GM23338 (cell line): ENCODE measurements at regions not wholly inside any gene's neighbourhood (a gene's known extent, or its start where the extent isn't known, plus 50 kb on each side); places are given as distances from the start of the nearest gene placed in this dataset.

ENCODE experiments used
- ATAC-seq: fragments of 200-7000 bp; cut with Tn5 transposase; 3 replicates; pipeline ENCODE4 v1.9.1; 2020
- DNase-seq: peaks from one replicate; pipeline ENCODE4 v3.0.0-alpha.2; 2015; ENCODE audit warnings: low spot score
- H2AFZ ChIP-seq: fragments of 200-600 bp; sonication (generic); 2 replicates; pipeline ENCODE4 v1.8.0; 2016; ENCODE audit warnings: antibody characterized with exemption, mild to moderate bottlenecking, moderate library complexity
- H3F3A ChIP-seq: fragments of 200-600 bp; sonication (generic); replicated peaks from 2 replicates; pipeline ENCODE4 v1.8.0; 2017; ENCODE audit warnings: antibody characterized with exemption, mixed run types, low read depth
- H3K27ac ChIP-seq: fragments of 200-600 bp; sonication (generic); 2 replicates; pipeline ENCODE4 v1.6.1; 2016; ENCODE audit warnings: low read depth
- H3K27me3 ChIP-seq: fragments of 200-600 bp; sonication (generic); 2 replicates; pipeline ENCODE4 v1.8.0; 2016; ENCODE audit warnings: mild to moderate bottlenecking, mixed run types, moderate library complexity; ENCODE audit not compliant: insufficient read depth
- H3K36me3 ChIP-seq: fragments of 200-600 bp; sonication (generic); 2 replicates; pipeline ENCODE4 v1.8.0; 2016; ENCODE audit warnings: mild to moderate bottlenecking; ENCODE audit not compliant: insufficient read depth
- H3K4me1 ChIP-seq: fragments of 200-600 bp; sonication (generic); 2 replicates; pipeline ENCODE4 v1.8.0; 2016; ENCODE audit warnings: mild to moderate bottlenecking, moderate library complexity; ENCODE audit not compliant: insufficient read depth
- H3K4me2 ChIP-seq: fragments of 200-600 bp; sonication (generic); 2 replicates; pipeline ENCODE4 v1.7.1; 2017; ENCODE audit warnings: mixed run types
- H3K4me3 ChIP-seq: fragments of 200-600 bp; sonication (generic); 2 replicates; pipeline ENCODE4 v1.6.1; 2016; ENCODE audit warnings: mixed run types
- H3K79me2 ChIP-seq: fragments of 200-600 bp; sonication (generic); replicated peaks from 2 replicates; pipeline ENCODE4 v1.8.0; 2017; ENCODE audit warnings: mild to moderate bottlenecking; ENCODE audit not compliant: insufficient read depth
- H3K9me2 ChIP-seq: fragments of 200-600 bp; sonication (generic); 2 replicates; pipeline ENCODE4 v1.8.0; 2017; ENCODE audit not compliant: insufficient read depth
- H4K20me1 ChIP-seq: fragments of 200-600 bp; sonication (generic); replicated peaks from 2 replicates; pipeline ENCODE4 v1.8.0; 2017; ENCODE audit warnings: mild to moderate bottlenecking; ENCODE audit not compliant: insufficient read depth
- H3K27ac Mint-ChIP-seq: 2 replicates; pipeline ENCODE4 v1.8.0; 2020; ENCODE audit warnings: inconsistent platforms, mild to moderate bottlenecking, moderate library complexity, mixed read lengths
- H3K27me3 Mint-ChIP-seq: 3 replicates; pipeline ENCODE4 v1.8.0; 2022; ENCODE audit warnings: low read depth, mild to moderate bottlenecking, moderate library complexity, mixed read lengths, inconsistent platforms; ENCODE audit not compliant: insufficient read depth, poor library complexity
- H3K36me3 Mint-ChIP-seq: 3 replicates; pipeline ENCODE4 v1.8.0; 2021; ENCODE audit warnings: low read depth, mild to moderate bottlenecking, inconsistent platforms, moderate library complexity, mixed read lengths
- H3K4me1 Mint-ChIP-seq: 3 replicates; pipeline ENCODE4 v1.8.0; 2020; ENCODE audit warnings: mild to moderate bottlenecking, inconsistent platforms, mixed read lengths
- H3K4me3 Mint-ChIP-seq: 3 replicates; pipeline ENCODE4 v1.8.0; 2021; ENCODE audit warnings: moderate library complexity, mild to moderate bottlenecking, inconsistent platforms, mixed read lengths
- H3K9me3 Mint-ChIP-seq: 3 replicates; pipeline ENCODE4 v1.8.0; 2020; ENCODE audit warnings: moderate library complexity, mild to moderate bottlenecking, inconsistent platforms, mixed read lengths
- CREB1 ChIP-seq: fragments of 250-450 bp; sonication (Bioruptor Pico); IDR thresholded peaks from 2 replicates; pipeline ENCODE4 v1.5.0; 2020; ENCODE audit warnings: low read depth, mild to moderate bottlenecking, moderate library complexity
- CTCF ChIP-seq, 2 experiments: fragments of 200-600 bp in 1 of 2; sonication (generic) in 1 of 2; conservative IDR thresholded peaks; 2 replicates each; pipeline versions ENCODE4 v1.5.1 to v1.6.1; 2016 to 2017; ENCODE audit warnings: antibody characterized with exemption in 2 of 2, low read depth in 2 of 2, mild to moderate bottlenecking in 2 of 2, moderate library complexity in 1 of 2
- ETS1 ChIP-seq: IDR thresholded peaks from 2 replicates; pipeline ENCODE4 v1.6.1; 2016; ENCODE audit warnings: antibody characterized with exemption
- EZH2 ChIP-seq: fragments of 200-600 bp; sonication (generic); IDR thresholded peaks from one replicate; pipeline ENCODE4 v1.8.0; 2017; ENCODE audit warnings: antibody characterized with exemption, mild to moderate bottlenecking, low read depth; ENCODE audit not compliant: unreplicated experiment
- EZH2phosphoT487 ChIP-seq: fragments of 200-600 bp; sonication (generic); IDR thresholded peaks from one replicate; pipeline ENCODE4 v1.8.1; 2018; ENCODE audit warnings: antibody characterized with exemption; ENCODE audit not compliant: unreplicated experiment
- JUNB ChIP-seq: IDR thresholded peaks from one replicate; pipeline ENCODE4 v1.6.1; 2016; ENCODE audit warnings: antibody characterized with exemption; ENCODE audit not compliant: unreplicated experiment
- NANOG ChIP-seq: IDR thresholded peaks from 2 replicates; pipeline ENCODE4 v1.6.1; 2016; ENCODE audit warnings: antibody characterized with exemption, borderline replicate concordance
- POLR2AphosphoS5 ChIP-seq: IDR thresholded peaks from 2 replicates; pipeline ENCODE4 v1.6.1; 2016; ENCODE audit warnings: antibody characterized with exemption, low read depth
- REST ChIP-seq: IDR thresholded peaks from one replicate; pipeline ENCODE4 v1.6.1; 2018; ENCODE audit warnings: antibody characterized with exemption; ENCODE audit not compliant: unreplicated experiment
- STAT1 ChIP-seq: IDR thresholded peaks from one replicate; pipeline ENCODE4 v1.6.1; 2016; ENCODE audit warnings: antibody characterized with exemption; ENCODE audit not compliant: unreplicated experiment
- ZNF114 ChIP-seq: fragments of 250-450 bp; sonication (Bioruptor Pico); IDR thresholded peaks from 2 replicates; pipeline ENCODE4 v1.5.0; 2020; ENCODE audit warnings: mild to moderate bottlenecking, moderate library complexity
- ZNF331 ChIP-seq: fragments of 250-450 bp; sonication (Bioruptor Pico); IDR thresholded peaks from 2 replicates; pipeline ENCODE4 v1.5.0; 2020; ENCODE audit warnings: low read depth, mild to moderate bottlenecking, moderate library complexity
- ZNF462 ChIP-seq: fragments of 250-450 bp; sonication (Bioruptor Pico); IDR thresholded peaks from 2 replicates; pipeline ENCODE4 v1.5.0; 2020; ENCODE audit warnings: mild to moderate bottlenecking, moderate library complexity

DNA sequence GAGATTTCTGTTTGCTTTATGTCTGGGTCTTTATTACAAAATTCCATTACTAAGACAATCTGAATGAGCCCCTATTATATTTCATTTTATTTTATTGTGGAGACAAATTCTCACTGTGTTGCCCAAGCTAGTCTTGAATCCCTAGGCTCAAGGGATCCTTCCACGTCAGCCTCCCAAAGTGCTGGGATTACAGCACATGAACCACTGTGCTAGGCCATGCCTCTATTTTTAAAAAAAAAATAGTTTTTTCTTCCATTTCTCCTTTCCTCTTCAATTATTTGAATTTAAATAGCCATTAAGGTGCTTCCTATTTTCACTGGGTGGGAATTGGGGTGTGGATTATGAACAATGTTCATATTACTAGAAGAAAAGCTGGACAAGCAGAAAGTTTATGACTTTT lies 1587.4 kb downstream of the GRIK2 start:
- Histone ChIP-seq H3F3A (no peaks in the 10 kb centered on the region), H4K20me1 (no peaks in the 10 kb centered on the region), H3K79me2 (no peaks in the 10 kb centered on the region), H3K4me2 (no peak overlapping the region), H3K27ac (no peak overlapping the region), H2AFZ (no peak overlapping the region), H3K4me3 (no peak overlapping the region), H3K9me2 (no peaks in the 10 kb centered on the region), H3K4me1 (peaks cover 13% of the 10 kb centered on the region; the same call in 1 of the 2 replicates), H3K36me3 (no peaks in the 10 kb centered on the region), H3K27me3 (no peaks in the 10 kb centered on the region)
- H3K27ac Mint-ChIP-seq, result no peak overlapping the region
- H3K27me3 Mint-ChIP-seq, result no peaks in the 10 kb centered on the region
- H3K4me3 Mint-ChIP-seq, result no peak overlapping the region
- no peak for ATAC-seq
- H3K4me1 Mint-ChIP-seq, result peaks cover 15% of the 10 kb centered on the region; the same call in 2 of the 3 replicates
- DNase-seq, result no peak
- H3K36me3 Mint-ChIP-seq, result no peaks in the 10 kb centered on the region
- TF ChIP-seq REST (no peak), POLR2AphosphoS5 (no peak), EZH2 (no peak), ETS1 (no peak), JUNB (no peak), ZNF462 (no peak), EZH2phosphoT487 (no peak), ZNF331 (CRISPR knock-in tag) (no peak), NANOG (no peak), CTCF (conservative IDR thresholded peaks at IDR 0.05; ENCODE audit: low read depth in 2 of 2) (no peak), STAT1 (no peak), CREB1 (CRISPR knock-in tag) (no peak), ZNF114 (CRISPR knock-in tag) (no peak)
- H3K9me3 Mint-ChIP-seq, result no peaks in the 10 kb centered on the region
